HG02798 (cell line): ENCODE measurements at regions not wholly inside any gene's neighbourhood (a gene's known extent, or its start where the extent isn't known, plus 50 kb on each side); places are given as distances from the start of the nearest gene placed in this dataset.
A peak's percentile ranks its signal among the peaks of the same experiment; 100 is the strongest.
"Not testable (repeated sequence)": the region's sequence is repeated elsewhere in the genome, so short reads cannot be mapped to it uniquely, and the experiment has no call there.

Source experiments
- ATAC-seq: cut with Tn5 transposase; IDR thresholded peaks from one replicate; pipeline ENCODE4 v1.9.1; 2021; ENCODE audit warnings: mild to moderate bottlenecking; ENCODE audit not compliant: unreplicated experiment, poor library complexity

DNA sequence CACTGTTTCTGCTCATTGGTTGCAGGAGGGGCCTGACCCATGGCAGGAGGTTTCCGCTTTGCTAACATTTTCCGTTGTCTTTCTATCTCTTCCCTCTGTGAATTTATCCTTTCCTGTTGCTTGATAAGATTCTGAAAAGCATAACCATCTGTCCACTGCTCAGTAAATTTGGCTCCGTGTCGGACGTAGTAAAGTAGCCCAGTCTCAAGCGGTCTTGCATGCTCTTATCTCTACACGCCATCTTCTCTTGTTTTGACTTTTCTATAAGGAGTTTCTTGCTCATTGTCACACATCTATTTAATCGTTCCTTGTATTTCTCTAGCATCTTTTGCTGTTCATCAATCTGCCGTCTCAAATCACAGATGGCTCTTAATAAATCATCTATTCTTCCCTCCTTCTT lies 216.3 kb upstream of the CCL2 start:
- ATAC-seq = not testable (repeated sequence)

- ATAC-seq = not testable (repeated sequence)
Observed at GRCh38 chr17:34039213-34039612, 215.9 kb upstream of the CCL2 start.

- peak; percentile 71 for ATAC-seq
Observed at GRCh38 chr17:34039759-34040555, 215.1 kb upstream of the CCL2 start.

DNA sequence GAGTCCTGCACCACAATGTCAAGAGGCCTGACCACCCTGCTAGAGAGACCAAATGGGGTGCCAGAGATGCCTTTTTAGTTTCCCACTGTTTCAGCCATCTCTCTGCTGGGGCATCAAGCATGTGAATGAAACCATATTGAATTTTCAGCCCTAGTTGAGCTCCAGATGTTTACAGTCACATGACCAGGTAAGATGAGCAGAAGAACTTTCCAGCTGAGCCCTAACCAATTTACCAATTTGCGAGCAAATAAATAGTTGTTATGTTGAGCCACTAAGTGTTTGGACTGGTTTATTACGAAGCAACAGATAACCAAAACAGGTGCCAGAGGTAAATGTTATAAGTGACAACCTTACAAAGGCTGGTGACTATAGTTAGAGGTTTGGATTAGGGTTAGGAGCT lies 209.1 kb upstream of the CCL2 start:
- ATAC-seq = no peak

DNA sequence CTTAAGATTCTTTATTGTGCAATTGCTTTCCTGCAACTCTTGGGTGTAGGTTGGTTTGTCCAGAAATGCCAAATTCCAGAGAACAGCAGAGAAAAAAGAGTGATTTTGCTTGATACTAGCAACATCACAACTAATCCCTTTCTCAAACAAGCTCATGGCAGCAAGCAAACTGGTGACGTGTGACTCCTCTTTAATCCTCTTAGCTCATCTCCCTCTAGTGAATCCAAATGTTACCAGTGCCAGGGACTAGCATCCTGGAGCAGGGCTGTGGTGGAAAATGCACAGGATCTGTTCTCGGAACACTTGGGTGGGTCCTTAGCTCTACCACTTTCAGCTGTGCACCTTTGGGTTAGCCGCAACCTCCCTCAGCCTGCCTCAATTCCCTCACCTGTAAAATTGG lies 204.0 kb upstream of the CCL2 start:
- ATAC-seq = no peak

DNA sequence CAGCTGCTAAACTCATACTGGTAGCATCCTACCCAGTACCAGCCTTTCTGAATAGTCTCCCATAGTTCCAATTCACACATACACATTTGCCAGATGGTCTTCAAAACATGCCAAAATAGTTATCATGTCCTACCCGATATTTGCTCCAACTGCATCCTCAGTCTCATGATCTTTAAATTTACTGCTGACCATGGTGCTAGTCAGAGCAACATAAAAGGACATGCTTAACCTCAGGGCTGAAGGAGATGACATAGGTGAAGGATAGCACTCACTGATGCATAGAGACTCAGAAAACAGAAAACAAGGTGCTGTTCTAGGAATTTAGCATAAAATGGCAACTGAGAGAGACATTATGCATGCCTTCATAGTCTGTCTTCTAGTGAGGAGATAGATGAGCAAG lies 200.6 kb upstream of the CCL2 start:
- no peak for ATAC-seq

- no peak for ATAC-seq
Observed at GRCh38 chr17:34055606-34056005, 199.5 kb upstream of the CCL2 start.

DNA sequence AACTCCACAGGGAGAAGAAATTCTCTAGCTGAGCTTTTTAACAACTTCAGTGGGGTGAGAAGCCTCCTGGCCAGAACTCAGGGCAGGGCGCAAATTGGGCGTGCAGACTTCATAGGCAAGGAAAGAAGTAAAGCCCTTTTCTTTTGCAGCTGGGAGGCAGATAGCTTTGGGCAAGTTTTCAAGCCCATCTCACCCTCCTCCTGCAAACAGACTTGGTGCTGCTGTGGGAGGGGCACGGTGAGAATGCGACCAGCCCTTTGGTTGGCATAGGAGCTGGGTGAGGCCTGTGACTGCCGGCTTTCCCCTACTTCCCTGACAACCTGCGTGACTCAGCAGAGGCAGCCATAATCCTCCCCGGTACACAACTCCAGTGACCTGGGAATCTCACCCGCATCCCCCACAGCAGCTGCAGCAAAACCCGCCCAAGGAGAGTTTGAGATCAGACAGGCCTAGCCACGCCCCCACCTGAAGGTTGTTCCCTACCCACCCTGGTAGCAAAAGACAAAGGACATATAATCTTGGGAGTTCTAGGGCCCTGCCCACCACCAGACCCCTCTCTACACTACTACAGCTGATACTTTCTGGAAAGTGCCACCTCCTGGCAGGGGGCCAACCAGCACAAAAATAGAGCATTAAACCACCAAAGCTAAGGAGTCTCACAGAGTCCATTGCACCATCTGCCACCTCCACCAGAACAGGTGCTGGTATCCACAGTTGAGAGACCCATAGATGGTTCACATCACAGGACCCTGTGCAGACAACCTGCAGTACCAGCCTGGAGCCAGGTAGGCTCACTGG lies 195.5 kb upstream of the CCL2 start:
- ATAC-seq = no peak

GRCh38 chr17:34066528-34066927 lies 188.6 kb upstream of the CCL2 start:
- no peak for ATAC-seq

GRCh38 chr17:34067011-34067410 lies 188.1 kb upstream of the CCL2 start:
- no peak for ATAC-seq

- ATAC-seq = no peak
Observed at GRCh38 chr17:34068571-34068970, 186.5 kb upstream of the CCL2 start.

DNA sequence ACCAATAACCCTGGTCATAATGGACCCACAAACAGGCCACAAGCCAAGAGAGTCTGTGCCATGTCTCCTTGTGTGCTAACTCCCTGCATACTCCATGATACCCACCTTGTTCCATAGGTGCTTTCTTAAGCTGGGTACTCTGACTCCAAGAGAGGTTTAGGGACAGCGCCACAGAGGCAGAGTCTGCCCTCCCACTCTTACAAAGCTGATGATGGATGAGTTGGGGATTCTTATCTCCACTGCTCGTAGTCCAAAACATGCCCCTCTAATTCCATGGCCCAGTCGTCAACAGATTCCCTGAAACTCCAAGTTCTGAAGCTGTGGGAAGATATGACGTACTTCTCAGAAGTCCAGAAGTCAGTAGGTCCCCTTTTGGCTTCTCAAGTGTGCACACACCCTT lies 184.4 kb upstream of the CCL2 start:
- ATAC-seq = no peak

- no peak for ATAC-seq
Observed at GRCh38 chr17:34071886-34072420, 183.1 kb upstream of the CCL2 start.

- no peak for ATAC-seq
Observed at GRCh38 chr17:34075076-34075475, 180.0 kb upstream of the CCL2 start.

DNA sequence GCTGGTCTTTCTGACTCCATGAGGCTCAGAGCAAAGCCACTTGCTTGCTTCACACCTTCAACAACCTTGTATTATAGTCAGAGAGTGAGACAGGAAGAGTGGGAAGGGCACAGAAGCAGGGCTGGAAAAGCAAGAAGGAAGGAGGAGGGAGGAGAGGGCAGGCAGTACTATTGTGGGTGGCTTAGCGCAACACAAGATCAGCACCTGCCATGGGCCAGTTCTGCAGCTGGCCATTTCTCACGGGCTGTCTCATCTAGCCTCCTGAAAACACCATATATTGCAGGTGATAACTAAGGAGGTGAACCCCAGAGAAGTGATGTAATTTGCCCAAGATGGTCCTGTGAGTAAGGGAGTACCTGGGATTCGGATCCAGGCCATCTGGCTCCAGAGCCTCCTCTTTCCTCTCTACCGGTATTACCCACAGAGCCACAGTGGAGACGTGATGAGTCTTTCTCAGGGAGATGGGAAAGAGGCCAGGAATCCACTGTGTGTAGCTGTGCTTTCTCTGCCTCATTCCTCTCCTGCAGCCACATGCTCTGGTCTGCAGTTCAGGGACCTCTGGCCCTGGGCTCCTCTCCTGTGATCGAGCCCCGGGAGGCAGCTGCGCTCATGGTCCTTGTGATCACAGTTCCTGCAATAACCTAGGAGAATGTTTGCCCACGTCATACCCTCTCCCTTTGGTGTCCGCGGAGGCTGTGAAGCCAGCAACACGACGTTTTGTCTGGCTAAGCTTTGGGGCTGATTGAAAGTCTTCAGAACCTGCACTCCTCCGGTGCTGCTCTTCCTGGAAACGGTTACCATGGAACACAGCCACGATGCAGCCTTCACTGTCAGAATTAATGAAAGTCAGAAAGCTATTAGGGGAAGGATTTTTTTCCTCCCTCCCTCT lies 178.1 kb upstream of the CCL2 start:
- ATAC-seq = no peak

GRCh38 chr17:34081269-34081668 lies 173.8 kb upstream of the CCL2 start:
- ATAC-seq = no peak

DNA sequence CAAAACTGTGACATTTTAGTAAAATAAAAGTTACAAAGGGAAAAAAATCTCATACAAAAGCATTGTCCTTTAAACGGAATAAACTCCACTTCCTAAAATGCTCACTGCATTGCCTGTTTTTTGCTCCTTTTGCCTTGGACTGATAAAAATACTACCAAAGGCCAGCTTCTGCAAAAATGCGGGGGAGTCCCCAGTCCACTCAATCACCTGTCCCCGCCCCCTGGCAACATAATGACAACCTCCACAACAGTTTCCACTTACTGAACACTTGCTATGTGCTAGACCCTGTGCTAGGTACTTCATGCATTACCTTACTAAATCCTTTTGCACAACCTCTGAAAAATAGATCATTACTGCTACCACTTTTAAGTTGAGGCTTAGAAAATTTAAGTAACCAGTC lies 172.7 kb upstream of the CCL2 start:
- no peak for ATAC-seq

DNA sequence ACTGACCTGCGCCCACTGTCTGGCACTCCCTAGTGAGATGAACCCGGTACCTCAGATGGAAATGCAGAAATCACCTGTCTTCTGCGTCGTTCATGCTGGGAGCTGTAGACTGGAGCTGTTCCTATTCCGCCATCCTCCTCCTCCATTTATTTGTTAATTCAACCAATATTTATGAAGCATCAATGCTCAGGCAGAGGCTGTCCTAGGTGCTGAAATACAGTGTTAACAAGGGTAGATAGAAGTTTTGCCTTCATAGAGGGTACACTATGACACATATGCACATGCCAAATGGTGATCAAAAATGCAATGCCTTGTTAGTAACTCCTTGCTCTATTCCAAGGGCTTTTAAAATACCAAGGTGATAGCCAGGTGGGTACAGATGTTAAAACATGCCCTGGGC lies 166.0 kb upstream of the CCL2 start:
- ATAC-seq = not testable (repeated sequence)

GRCh38 chr17:34090593-34090992 lies 164.5 kb upstream of the CCL2 start:
- ATAC-seq = no peak

GRCh38 chr17:34091975-34092374 lies 163.1 kb upstream of the CCL2 start:
- no peak for ATAC-seq
